CD4-positive, alpha-beta T cell treated with Interferon gamma for 1 hour (primary cell): ENCODE measurements at regions not wholly inside any gene's neighbourhood (a gene's known extent, or its start where the extent isn't known, plus 50 kb on each side); places are given as distances from the start of the nearest gene placed in this dataset.
"Not testable (repeated sequence)": the region's sequence is repeated elsewhere in the genome, so short reads cannot be mapped to it uniquely, and the experiment has no call there.

Experiments used
- DNase-seq: peaks from one replicate; pipeline ENCODE4 v3.0.0-alpha.2; 2020

DNA sequence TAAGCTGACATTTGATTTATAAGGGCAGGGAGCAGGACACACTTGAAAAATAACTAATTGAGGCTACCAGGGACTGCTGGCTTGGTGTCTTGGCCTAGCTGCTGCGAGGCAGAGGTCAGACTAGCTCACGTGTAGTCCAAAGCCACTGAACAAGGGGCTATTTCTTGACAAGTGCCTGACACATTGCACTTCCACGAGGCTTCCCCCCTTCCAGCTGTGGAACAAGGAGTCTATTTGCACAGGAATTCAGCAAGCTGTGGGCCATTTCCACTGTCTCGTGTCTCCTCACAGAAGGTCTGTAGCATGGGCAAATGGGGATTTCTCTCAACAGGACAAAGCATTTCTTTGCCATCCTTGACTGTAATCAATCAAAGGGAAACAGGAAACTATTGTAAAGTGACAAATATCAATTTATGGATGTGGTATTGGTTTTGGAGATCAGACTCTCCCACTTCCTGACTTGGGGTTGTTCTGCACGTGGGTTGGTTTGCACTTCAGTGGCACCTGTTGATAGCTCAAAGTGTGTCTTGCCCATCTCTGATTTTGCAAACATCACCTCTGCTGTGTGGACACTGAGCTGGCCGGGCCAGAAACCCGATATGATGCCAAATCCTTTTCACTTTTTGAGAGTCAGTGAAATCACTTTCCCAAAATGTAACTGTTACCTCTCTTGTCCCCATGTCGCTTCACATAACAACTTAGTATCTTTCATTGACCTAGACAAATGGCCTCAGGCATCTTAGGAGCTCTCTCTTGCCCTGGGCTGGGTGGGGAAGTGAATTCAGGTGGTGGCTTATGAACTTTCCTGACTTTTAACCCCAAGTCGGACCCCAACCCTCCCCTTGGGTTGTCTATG lies 107.4 kb upstream of the MAMLD1 start:
- no peak for DNase-seq

DNA sequence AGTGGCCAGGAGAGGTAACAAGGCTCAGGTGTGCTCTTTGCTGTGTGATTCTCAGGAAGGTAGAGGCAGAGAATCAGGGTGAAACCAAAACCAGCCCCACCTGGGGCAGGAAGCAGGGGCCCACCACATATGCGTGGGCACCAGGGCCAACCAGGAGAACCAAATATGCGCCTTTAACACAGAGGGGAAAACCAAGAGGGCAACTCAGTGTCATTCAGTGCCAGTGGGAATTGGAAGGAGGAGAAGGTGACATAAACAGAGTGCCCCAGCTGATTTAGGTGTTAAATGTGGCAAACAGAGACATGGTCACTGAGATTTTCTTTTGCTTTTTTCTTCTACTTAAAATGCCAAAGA lies 106.8 kb upstream of the MAMLD1 start:
- no peak for DNase-seq

GRCh38 chrX:150257353-150258175 lies 105.6 kb upstream of the MAMLD1 start:
- no peak for DNase-seq

GRCh38 chrX:150258176-150258425 lies 105.0 kb upstream of the MAMLD1 start:
- no peak for DNase-seq

GRCh38 chrX:150258463-150259430 lies 104.4 kb upstream of the MAMLD1 start:
- no peak for DNase-seq

- no peak for DNase-seq
Measured at GRCh38 chrX:150262456-150262855, 100.7 kb upstream of the MAMLD1 start.

GRCh38 chrX:150268839-150269355 lies 94.2 kb upstream of the MAMLD1 start:
- no peak for DNase-seq

DNA sequence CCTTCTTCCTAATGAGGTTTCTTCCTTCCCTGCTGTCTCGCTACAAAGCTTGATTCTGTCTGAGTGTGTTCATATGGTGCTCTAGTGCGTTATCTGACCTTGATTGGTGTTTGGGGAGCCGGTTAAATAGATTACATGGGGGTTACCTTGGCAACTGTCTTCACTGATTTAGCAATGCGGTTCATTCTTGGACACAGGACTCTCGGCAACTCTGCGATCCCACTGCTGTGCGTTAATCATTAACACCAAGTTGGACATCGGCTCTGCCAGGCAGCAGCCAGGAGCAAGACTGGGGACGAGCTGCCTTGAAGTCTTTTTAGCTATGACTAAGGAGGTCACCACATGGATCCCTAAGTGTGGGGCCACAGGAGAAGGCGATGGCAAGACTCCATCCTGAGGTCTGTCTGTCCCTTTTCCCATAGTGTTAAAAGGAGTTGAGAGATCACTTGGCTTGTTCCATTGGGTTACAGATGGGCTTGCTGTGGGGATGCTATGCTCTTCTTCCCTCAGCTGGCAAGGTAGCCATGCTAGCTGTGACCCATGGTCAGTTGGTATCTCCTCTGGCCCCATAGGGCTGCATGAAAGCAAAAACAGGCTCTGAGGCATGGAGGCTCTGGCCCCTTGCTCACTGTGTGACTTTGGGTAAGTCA lies 93.4 kb upstream of the MAMLD1 start:
- DNase-seq = no peak

- no peak for DNase-seq
Measured at GRCh38 chrX:150270622-150271021, 92.5 kb upstream of the MAMLD1 start.

DNA sequence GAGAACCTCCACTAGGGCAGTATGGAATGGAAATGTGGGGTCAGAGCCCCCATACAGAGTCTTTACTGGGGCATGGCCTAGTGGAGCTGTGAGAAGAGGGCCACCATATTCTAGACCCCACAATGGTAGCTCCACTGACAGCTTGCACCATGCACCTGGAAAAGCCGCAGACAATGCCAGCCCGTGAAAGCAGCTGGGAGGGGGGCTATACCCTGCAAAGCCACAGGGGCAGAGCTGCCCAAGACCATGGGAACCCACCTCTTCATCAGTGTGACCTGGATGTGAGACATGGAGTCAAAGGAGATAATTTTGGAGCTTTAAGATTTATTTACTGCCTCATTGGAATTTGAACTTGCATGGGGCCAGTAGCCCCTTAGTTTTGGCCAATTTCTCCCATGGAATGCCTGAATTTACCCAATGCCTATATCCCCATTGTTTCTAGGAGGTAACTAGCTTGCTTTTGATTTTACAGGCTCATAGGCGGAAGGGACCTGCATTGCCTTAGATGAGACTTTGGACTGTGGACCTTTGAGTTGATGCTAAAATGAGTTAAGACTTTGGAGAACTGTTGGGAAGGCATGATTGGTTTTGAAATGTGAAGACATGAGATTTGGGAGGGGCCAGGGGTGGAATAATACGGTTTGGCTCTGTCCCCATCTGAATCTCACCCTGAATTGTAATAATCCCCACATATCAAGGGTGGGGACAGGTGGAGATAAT lies 89.4 kb upstream of the MAMLD1 start:
- not testable (repeated sequence) for DNase-seq

- no peak for DNase-seq
Measured at GRCh38 chrX:150282953-150283352, 80.2 kb upstream of the MAMLD1 start.

DNA sequence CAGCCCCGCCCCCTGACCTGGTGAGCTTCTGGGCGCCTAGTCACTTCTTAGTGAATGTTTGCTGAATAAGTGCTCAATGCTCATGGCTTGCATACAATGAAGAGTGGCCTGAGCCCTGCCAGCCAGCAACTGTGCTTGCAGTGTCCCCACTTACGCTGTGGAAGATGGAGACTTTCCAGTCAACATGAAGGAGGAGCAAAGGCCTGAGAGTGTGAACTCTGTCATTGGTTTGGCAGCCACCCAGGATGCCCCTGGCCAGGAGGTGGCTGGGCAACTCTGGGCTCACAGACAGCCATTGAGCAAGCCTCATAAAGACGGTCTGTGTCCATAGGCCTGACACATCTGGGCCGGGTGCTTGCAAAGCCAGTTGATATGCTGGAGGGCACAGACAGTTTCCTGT lies 72.1 kb upstream of the MAMLD1 start:
- no peak for DNase-seq

- DNase-seq = no peak
Measured at GRCh38 chrX:150293311-150294013, 69.7 kb upstream of the MAMLD1 start.

DNA sequence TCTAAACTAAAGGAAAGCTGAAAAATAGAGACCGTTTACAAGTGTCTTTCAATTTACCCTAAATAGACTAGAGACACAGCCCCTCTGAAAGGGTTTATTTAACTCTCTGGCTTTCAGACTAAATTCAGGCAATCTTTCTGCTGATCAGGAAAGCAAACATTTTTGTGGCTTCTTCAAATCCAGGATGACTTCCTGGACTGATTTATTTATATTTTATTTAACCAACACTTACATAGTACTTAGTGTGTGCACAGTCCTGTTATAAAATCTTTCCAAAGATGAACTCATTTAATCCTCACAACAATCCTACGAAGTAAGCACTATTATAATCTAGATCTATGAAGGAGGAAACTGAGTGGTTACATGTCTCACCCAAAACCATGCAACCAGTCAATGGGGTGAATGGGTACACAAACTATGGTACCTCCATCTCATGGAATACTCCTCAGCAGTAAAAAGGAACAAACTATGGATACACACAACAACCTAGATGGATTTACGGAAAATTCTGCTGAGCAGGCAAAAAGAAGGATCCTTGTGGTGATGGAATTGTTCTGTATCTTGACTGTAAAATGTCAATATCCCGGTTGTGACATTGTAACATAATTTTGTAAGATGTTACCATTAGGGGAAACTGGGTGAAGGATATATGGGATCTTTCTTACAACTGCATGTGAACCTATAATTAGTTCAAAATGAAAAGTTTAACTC lies 64.1 kb upstream of the MAMLD1 start:
- DNase-seq = no peak

DNA sequence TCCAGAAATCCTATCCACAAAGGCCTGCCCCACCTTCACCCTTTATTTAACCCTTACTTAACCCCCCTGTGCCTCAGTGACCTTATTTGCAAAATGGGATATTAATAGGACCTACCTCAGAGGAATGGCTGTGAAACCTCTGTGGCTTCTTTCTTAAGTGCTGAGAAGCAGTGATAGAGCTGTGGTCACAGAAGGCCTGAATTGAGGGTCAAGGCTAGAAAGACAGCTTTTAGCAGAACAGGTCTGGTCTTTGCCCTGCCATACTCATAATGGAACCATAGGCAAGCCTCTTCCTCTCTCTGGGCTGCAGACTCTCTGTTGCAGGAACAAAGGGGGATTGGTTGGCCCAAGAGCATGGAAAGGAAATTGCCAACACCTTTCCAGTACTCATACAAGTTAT lies 63.5 kb upstream of the MAMLD1 start:
- no peak for DNase-seq

GRCh38 chrX:150303386-150304097 lies 59.6 kb upstream of the MAMLD1 start:
- no peak for DNase-seq

GRCh38 chrX:150306002-150306401 lies 57.1 kb upstream of the MAMLD1 start:
- no peak for DNase-seq

DNA sequence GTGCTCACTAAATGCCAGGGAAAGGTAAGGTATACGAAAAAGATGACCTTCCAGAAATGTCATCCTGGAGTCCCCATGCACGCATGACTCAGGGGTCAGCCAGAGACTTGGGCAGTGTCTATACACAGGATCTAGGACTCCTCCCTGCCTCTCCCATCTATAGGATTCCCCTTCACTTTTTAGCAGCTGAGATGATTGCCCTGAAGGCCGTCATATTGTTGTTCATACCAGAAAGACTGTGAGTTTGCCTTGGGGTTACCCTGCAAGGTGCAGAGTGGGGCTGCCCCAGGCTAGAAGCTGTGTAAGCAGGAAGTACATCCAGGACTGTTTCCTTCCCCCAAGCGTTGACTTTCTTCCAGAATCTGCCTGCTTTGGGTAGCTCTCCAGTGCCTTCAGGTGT lies 55.1 kb upstream of the MAMLD1 start:
- DNase-seq = no peak

- no peak for DNase-seq
Measured at GRCh38 chrX:150308532-150309157, 54.5 kb upstream of the MAMLD1 start.
